PC-3 (cell line): ENCODE measurements at regions not wholly inside any gene's neighbourhood (a gene's known extent, or its start where the extent isn't known, plus 50 kb on each side); places are given as distances from the start of the nearest gene placed in this dataset.

Experiments
- ATAC-seq: fragments of 200-7000 bp; cut with Tn5 transposase; 2 replicates; pipeline ENCODE4 v1.9.1; 2020; ENCODE audit warnings: mild to moderate bottlenecking, moderate library complexity
- BruUV-seq: library from RNA; stranded (reverse); fragments of 400-500 nt; replicated peaks from 2 replicates; lab custom pipeline; 2021; lab: Mats Ljungman, UMichigan
- CTCF ChIA-PET: fragments of 300-600 bp; sonication (Branson Sonifier 250); formaldehyde crosslinking; loops from one replicate; lab custom pipeline; 2022; ENCODE audit warnings: antibody characterized with exemption; lab: Charles Lee
- POLR2A ChIA-PET: fragments of 300-600 bp; sonication (Branson Sonifier 250); formaldehyde crosslinking; loops from one replicate; lab custom pipeline; 2022; ENCODE audit warnings: antibody characterized with exemption; ENCODE audit not compliant: unreplicated experiment; lab: Charles Lee
- DNase-seq: peaks from one replicate; pipeline ENCODE4 v3.0.0-alpha.2; 2015
- H2AFZ ChIP-seq: fragments of 300-600 bp; sonication (generic); 2 replicates; pipeline ENCODE4 v1.6.0; 2016; ENCODE audit warnings: antibody characterized with exemption, low read length
- H3F3A ChIP-seq: fragments of 300-600 bp; sonication (generic); one replicate; pipeline ENCODE4 v1.6.0; 2017; ENCODE audit warnings: antibody characterized with exemption, low read length, control low read depth, mild to moderate bottlenecking; ENCODE audit not compliant: unreplicated experiment
- H3K27ac ChIP-seq: fragments of 300-600 bp; sonication (generic); 2 replicates; pipeline ENCODE4 v1.5.1; 2016; ENCODE audit warnings: mild to moderate bottlenecking, low read length
- H3K27me3 ChIP-seq: fragments of 300-600 bp; sonication (generic); 2 replicates; pipeline ENCODE4 v1.6.1; 2016; ENCODE audit warnings: low read length, mixed read lengths
- H3K36me3 ChIP-seq: fragments of 300-600 bp; sonication (generic); 2 replicates; pipeline ENCODE4 v1.6.1; 2016; ENCODE audit warnings: low read depth, mixed run types, low read length, mixed read lengths
- H3K4me1 ChIP-seq: fragments of 300-600 bp; sonication (generic); 2 replicates; pipeline ENCODE4 v1.5.1; 2016; ENCODE audit warnings: low read length; ENCODE audit not compliant: insufficient read depth
- H3K4me2 ChIP-seq: fragments of 300-600 bp; sonication (generic); 2 replicates; pipeline ENCODE4 v1.6.0; 2016; ENCODE audit warnings: low read length
- H3K4me3 ChIP-seq: fragments of 300-600 bp; sonication (generic); 2 replicates; pipeline ENCODE4 v1.5.1; 2016; ENCODE audit warnings: mild to moderate bottlenecking, low read length, mixed read lengths
- H3K79me2 ChIP-seq: fragments of 300-600 bp; sonication (generic); 2 replicates; pipeline ENCODE4 v1.6.1; 2017; ENCODE audit warnings: low read length, mixed read lengths
- H3K9ac ChIP-seq: fragments of 300-600 bp; sonication (generic); 2 replicates; pipeline ENCODE4 v1.6.0; 2016; ENCODE audit warnings: mild to moderate bottlenecking, low read length
- H3K9me2 ChIP-seq: fragments of 300-600 bp; sonication (generic); replicated peaks from 2 replicates; pipeline ENCODE4 v1.6.1; 2016; ENCODE audit warnings: mixed run types, low read length, mixed read lengths
- H3K9me3 ChIP-seq: fragments of 300-600 bp; sonication (generic); 2 replicates; pipeline ENCODE4 v1.6.1; 2016; ENCODE audit warnings: low read length, mixed read lengths
- H4K20me1 ChIP-seq: fragments of 300-600 bp; sonication (generic); 2 replicates; pipeline ENCODE4 v1.6.1; 2016; ENCODE audit warnings: low read length, mixed read lengths
- CTCF ChIP-seq: fragments of 300-600 bp; sonication (generic); conservative IDR thresholded peaks from 2 replicates; pipeline ENCODE4 v1.5.1; 2017; ENCODE audit warnings: antibody characterized with exemption, low read depth, mild to moderate bottlenecking, low read length
- EZH2 ChIP-seq: fragments of 300-600 bp; sonication (generic); IDR thresholded peaks from one replicate; pipeline ENCODE4 v1.6.1; 2017; ENCODE audit warnings: antibody characterized with exemption, mild to moderate bottlenecking, low read length; ENCODE audit not compliant: unreplicated experiment
- EZH2phosphoT487 ChIP-seq: fragments of 300-600 bp; sonication (generic); IDR thresholded peaks from 2 replicates; pipeline ENCODE4 v1.6.1; 2018; ENCODE audit warnings: mild to moderate bottlenecking, antibody characterized with exemption, low read length, borderline replicate concordance
- intact Hi-C: fragments of 100-400 bp; cut with micrococcal nuclease; formaldehyde crosslinking; loops from 2 replicates; pipeline ENCODE4 v1.9.0; 2023

GRCh38 chr3:78112291-78113010 lies 1072.6 kb downstream of the ROBO2 start:
- ChIA-PET POLR2A (no interaction called here), CTCF (no interaction called here)

GRCh38 chr3:78115983-78116382 lies 1076.1 kb downstream of the ROBO2 start:
- Histone ChIP-seq H3K9me3 (no peaks in the 10 kb centered on the region), H2AFZ (no peak overlapping the region), H3K4me3 (no peak overlapping the region), H3K4me2 (0 out of 2 replicates have a peak overlapping the region, but pooled peaks have one; percentile 16), H3K36me3 (no peaks in the 10 kb centered on the region), H3K79me2 (no peaks in the 10 kb centered on the region), H3K27ac (peak overlapping the region; percentile 8), H3K4me1 (peaks cover 12% of the 10 kb centered on the region), H3K9ac (no peak overlapping the region), H3K9me2 (no peaks in the 10 kb centered on the region), H4K20me1 (no peaks in the 10 kb centered on the region), H3K27me3 (no peaks in the 10 kb centered on the region), H3F3A (no peaks in the 10 kb centered on the region)
- TF ChIP-seq EZH2 (no peak), CTCF (no peak), EZH2phosphoT487 (no peak)
- ATAC-seq (peak; percentile 89), DNase-seq (peak; percentile 72)
- ChIA-PET CTCF (no interaction called here), POLR2A (no interaction called here)
- BruUV-seq = no TSS peak
- intact Hi-C loops = no loop called here

More at GRCh38 chr3:78112291-78113010, 1072.6 kb downstream of the ROBO2 start:
- Histone ChIP-seq H3K27me3 (no peaks in the 10 kb centered on the region), H3K27ac (no peak overlapping the region), H3K36me3 (no peaks in the 10 kb centered on the region), H3F3A (no peaks in the 10 kb centered on the region), H3K79me2 (no peaks in the 10 kb centered on the region), H3K9ac (no peak overlapping the region), H3K4me3 (no peak overlapping the region), H2AFZ (no peak overlapping the region), H4K20me1 (no peaks in the 10 kb centered on the region), H3K4me2 (no peak overlapping the region), H3K4me1 (peaks cover 12% of the 10 kb centered on the region), H3K9me3 (no peaks in the 10 kb centered on the region), H3K9me2 (no peaks in the 10 kb centered on the region)
- ATAC-seq (no peak), DNase-seq (no peak)
- intact Hi-C loops = no loop called here
- TF ChIP-seq EZH2phosphoT487 (no peak), CTCF (no peak), EZH2 (no peak)
- no TSS peak for BruUV-seq

- no peak for ATAC-seq
- Histone ChIP-seq H3K79me2 (no peaks in the 10 kb centered on the region), H3K9me2 (no peaks in the 10 kb centered on the region), H3K4me1 (peaks cover 12% of the 10 kb centered on the region), H3K9me3 (no peaks in the 10 kb centered on the region), H4K20me1 (no peaks in the 10 kb centered on the region), H2AFZ (no peak overlapping the region), H3K4me3 (no peak overlapping the region), H3K27ac (no peak overlapping the region), H3K36me3 (no peaks in the 10 kb centered on the region), H3K9ac (no peak overlapping the region), H3K4me2 (no peak overlapping the region), H3K27me3 (no peaks in the 10 kb centered on the region), H3F3A (no peaks in the 10 kb centered on the region)
- POLR2A ChIA-PET = no interaction called here
- intact Hi-C loops = no loop called here
- CTCF ChIA-PET = no interaction called here
- BruUV-seq = no TSS peak
- TF ChIP-seq EZH2phosphoT487 (no peak), EZH2 (no peak), CTCF (no peak)
- DNase-seq = no peak
These were observed 1077.0 kb downstream of the ROBO2 start for GRCh38 chr3:78116874-78117273.
